GOT3 (cell line): ENCODE measurements at regions not wholly inside any gene's neighbourhood (a gene's known extent, or its start where the extent isn't known, plus 50 kb on each side); places are given as distances from the start of the nearest gene placed in this dataset.

Experiments used
- DNase-seq: peaks from one replicate; lab custom pipeline; 2025; ENCODE audit warnings: mixed read lengths; lab: John Stamatoyannopoulos, UW

- DNase-seq = no peak
Observed at GRCh38 chr14:89629383-89629782, 212.3 kb upstream of the FOXN3 start.

- no peak for DNase-seq
Observed at GRCh38 chr14:89628521-89628920, 211.5 kb upstream of the FOXN3 start.

GRCh38 chr14:89626233-89626806, 209.3 kb upstream of the FOXN3 start:
- no peak for DNase-seq

- DNase-seq = no peak
Observed at GRCh38 chr14:89625731-89626232, 208.7 kb upstream of the FOXN3 start.

- DNase-seq = no peak
Observed at GRCh38 chr14:89625244-89625713, 208.2 kb upstream of the FOXN3 start.

- DNase-seq = no peak
Observed at GRCh38 chr14:89624500-89625156, 207.6 kb upstream of the FOXN3 start.

GRCh38 chr14:89621791-89622638, 205.0 kb upstream of the FOXN3 start:
- DNase-seq = no peak

- no peak for DNase-seq
Observed at GRCh38 chr14:89621009-89621421, 204.0 kb upstream of the FOXN3 start.

GRCh38 chr14:89620436-89620835, 203.4 kb upstream of the FOXN3 start:
- DNase-seq = no peak

GRCh38 chr14:89619596-89619995, 202.6 kb upstream of the FOXN3 start:
- DNase-seq = no peak

- no peak for DNase-seq
Observed at GRCh38 chr14:89618811-89619551, 201.9 kb upstream of the FOXN3 start.

- no peak for DNase-seq
Observed at GRCh38 chr14:89618330-89618708, 201.3 kb upstream of the FOXN3 start.

- no peak for DNase-seq
Observed at GRCh38 chr14:89617481-89618329, 200.7 kb upstream of the FOXN3 start.

- no peak for DNase-seq
Observed at GRCh38 chr14:89616852-89617341, 199.9 kb upstream of the FOXN3 start.

- DNase-seq = no peak
Observed at GRCh38 chr14:89616425-89616824, 199.4 kb upstream of the FOXN3 start.

- no peak for DNase-seq
Observed at GRCh38 chr14:89615421-89615820, 198.4 kb upstream of the FOXN3 start.

GRCh38 chr14:89614009-89614691, 197.1 kb upstream of the FOXN3 start:
- DNase-seq = no peak

- no peak for DNase-seq
Observed at GRCh38 chr14:89613260-89614008, 196.4 kb upstream of the FOXN3 start.

- no peak for DNase-seq
Observed at GRCh38 chr14:89609500-89610100, 192.6 kb upstream of the FOXN3 start.
